IPS-15b (cell line): ENCODE measurements at regions not wholly inside any gene's neighbourhood (a gene's known extent, or its start where the extent isn't known, plus 50 kb on each side); places are given as distances from the start of the nearest gene placed in this dataset.
"Not testable (repeated sequence)": the region's sequence is repeated elsewhere in the genome, so short reads cannot be mapped to it uniquely, and the experiment has no call there.

ENCODE experiments used
- H3K27me3 ChIP-seq: one replicate; pipeline ENCODE4 v1.6.1; 2013; ENCODE audit warnings: low read length; ENCODE audit not compliant: control insufficient read depth, insufficient read depth
- H3K36me3 ChIP-seq: one replicate; pipeline ENCODE4 v1.6.1; 2013; ENCODE audit warnings: low read length; ENCODE audit not compliant: control insufficient read depth, insufficient read depth
- H3K4me1 ChIP-seq: one replicate; pipeline ENCODE4 v1.6.1; 2013; ENCODE audit warnings: mild to moderate bottlenecking, low read length; ENCODE audit not compliant: control insufficient read depth, insufficient read depth
- H3K4me3 ChIP-seq: one replicate; pipeline ENCODE4 v1.5.1; 2013; ENCODE audit warnings: low read depth, low read length
- H3K9ac ChIP-seq: one replicate; pipeline ENCODE4 v1.6.1; 2013; ENCODE audit warnings: low read depth, mild to moderate bottlenecking, low read length
- H3K9me3 ChIP-seq: one replicate; pipeline ENCODE4 v1.6.1; 2013; ENCODE audit warnings: mild to moderate bottlenecking, low read length; ENCODE audit not compliant: control insufficient read depth, insufficient read depth

DNA sequence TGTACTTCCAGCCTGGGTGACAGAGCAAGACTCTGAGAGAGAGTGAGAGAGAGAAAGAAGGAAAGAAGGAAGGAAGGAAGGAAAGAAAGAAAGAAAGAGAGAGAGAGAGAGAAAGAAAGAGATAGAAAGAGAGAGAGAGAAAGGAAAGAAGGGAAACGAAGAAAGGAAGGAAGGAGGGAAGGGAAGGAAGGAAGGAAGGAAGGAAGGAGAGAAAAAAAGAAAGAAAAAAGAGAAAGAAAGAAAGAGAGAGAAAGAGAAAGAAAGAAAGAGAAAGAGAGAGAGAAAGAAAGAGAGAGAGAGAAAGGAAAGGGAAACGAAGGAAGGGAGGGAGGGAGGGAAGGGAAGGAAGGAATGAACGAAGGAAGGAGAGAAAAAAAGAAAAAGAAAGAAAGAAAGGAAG is 238.6 kb downstream of the ASMT start:
- H3K9ac ChIP-seq, result no peak overlapping the region
- no peaks in the 10 kb centered on the region for H3K27me3 ChIP-seq
- H3K9me3 ChIP-seq, result no peaks in the 10 kb centered on the region
- no peak overlapping the region for H3K4me3 ChIP-seq
- H3K4me1 ChIP-seq, result no peaks in the 10 kb centered on the region
- no peaks in the 10 kb centered on the region for H3K36me3 ChIP-seq

- Histone ChIP-seq H3K9ac (no peak overlapping the region), H3K4me3 (no peak overlapping the region), H3K9me3 (no peaks in the 10 kb centered on the region), H3K36me3 (no peaks in the 10 kb centered on the region), H3K27me3 (no peaks in the 10 kb centered on the region), H3K4me1 (no peaks in the 10 kb centered on the region)
These were observed 239.1 kb downstream of the ASMT start for GRCh38 chrX:1853916-1854315.

DNA sequence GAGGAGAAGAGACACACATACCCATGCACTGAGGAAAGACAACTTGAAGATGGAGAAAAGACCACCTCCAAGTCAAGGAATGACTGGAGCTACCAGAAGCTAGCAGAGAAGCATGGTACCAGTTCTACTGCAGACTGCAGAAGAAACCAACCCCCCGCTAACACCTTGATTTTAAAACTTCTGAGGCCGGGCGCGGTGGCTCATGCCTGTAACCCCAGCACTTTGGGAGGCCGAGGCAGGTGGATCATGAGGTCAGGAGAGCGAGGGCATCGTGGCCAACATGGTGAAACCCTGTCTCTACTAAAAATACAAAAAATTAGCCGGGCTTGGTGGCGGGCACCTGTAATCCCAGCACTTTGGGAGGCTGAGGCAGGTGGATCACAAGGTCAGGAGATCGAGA is 240.0 kb downstream of the ASMT start:
- H3K4me3 ChIP-seq, H3K4me1 ChIP-seq, H3K27me3 ChIP-seq, H3K36me3 ChIP-seq, H3K9ac ChIP-seq, H3K9me3 ChIP-seq: not testable (repeated sequence)

GRCh38 chrX:1859266-1859665 is 244.4 kb downstream of the ASMT start:
- not testable (repeated sequence) for H3K36me3 ChIP-seq, H3K4me3 ChIP-seq, H3K4me1 ChIP-seq, H3K27me3 ChIP-seq, H3K9ac ChIP-seq, H3K9me3 ChIP-seq

DNA sequence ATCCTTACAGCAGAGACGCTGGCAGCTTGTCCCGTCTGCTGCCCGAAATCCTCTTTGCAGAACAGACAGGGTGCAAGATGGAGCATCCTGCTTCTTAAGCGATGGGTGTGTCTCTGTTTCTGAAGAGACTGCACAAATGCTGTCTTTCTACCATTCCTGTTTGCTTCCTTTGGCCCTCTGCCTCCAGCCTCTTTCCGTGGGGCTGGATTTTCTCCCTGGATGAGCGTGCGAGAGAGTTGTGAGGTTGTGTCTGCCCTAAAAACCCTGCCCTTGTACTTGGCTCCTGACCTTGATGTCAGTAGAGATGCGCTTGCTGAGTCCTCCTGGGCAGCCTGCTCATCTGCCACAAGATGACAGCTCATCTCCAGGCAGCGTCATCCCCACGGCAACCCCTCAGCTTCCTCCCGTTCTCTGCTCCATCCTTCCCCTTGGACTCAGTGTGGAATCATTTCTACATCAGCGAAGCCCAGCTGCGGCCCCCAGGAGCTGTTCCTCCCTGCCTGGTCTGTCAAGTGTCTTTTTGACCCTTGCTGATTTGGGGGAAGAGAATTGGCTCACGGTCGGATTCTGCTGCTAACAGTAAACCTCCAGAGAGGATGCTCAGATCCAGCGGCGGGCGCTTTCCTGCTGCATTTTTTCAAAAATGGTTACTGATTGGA is 246.2 kb downstream of the ASMT start:
- no peaks in the 10 kb centered on the region for H3K27me3 ChIP-seq
- H3K4me3 ChIP-seq, result no peak overlapping the region
- H3K9me3 ChIP-seq, result no peaks in the 10 kb centered on the region
- no peaks in the 10 kb centered on the region for H3K4me1 ChIP-seq
- no peaks in the 10 kb centered on the region for H3K36me3 ChIP-seq
- no peak overlapping the region for H3K9ac ChIP-seq

DNA sequence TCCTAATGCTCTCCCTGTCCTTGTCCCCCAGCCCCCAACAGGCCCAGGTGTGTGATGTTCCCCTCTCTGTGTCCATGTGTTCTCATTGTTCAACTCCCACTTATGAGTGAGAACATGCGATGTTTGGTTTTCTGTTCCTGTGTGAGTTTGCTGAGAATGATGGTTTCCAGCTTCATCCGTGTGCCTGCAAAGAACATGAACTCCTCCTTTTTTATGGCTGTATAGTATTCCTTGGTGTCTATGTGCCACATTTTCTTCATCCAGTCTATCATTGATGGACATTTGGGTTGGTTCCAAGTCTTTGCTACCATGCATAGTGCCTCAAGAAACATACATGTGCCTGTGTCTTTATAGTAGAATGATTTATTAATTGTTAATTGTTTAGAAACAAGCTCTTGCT is 249.1 kb downstream of the ASMT start:
- H3K9ac ChIP-seq, H3K27me3 ChIP-seq: not testable (repeated sequence)

DNA sequence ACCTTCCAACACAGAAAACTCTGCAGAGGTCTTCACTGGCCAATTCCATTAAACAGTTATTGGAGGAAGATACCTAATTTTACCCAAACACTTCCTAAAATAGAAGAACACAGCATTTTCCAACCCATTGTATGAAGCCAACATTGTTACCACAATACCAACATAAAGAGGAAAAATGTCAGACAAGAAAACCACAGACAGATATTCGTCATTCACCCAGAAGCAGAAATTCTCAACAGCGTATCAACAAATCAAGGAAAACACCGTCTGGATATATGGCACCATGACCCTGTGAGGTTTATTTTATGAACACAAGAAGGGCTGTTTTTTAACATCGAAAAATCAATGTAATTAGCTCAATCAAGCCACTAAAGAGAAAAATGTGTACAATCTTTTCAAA is 255.6 kb downstream of the ASMT start:
- no peak overlapping the region for H3K9ac ChIP-seq
- no peaks in the 10 kb centered on the region for H3K4me1 ChIP-seq
- no peaks in the 10 kb centered on the region for H3K27me3 ChIP-seq
- no peaks in the 10 kb centered on the region for H3K9me3 ChIP-seq
- H3K4me3 ChIP-seq, result no peak overlapping the region
- no peaks in the 10 kb centered on the region for H3K36me3 ChIP-seq

More for the DNA sequence above, 249.1 kb downstream of the ASMT start:
- not testable (repeated sequence) for H3K36me3 ChIP-seq, H3K4me3 ChIP-seq, H3K4me1 ChIP-seq, H3K9me3 ChIP-seq

DNA sequence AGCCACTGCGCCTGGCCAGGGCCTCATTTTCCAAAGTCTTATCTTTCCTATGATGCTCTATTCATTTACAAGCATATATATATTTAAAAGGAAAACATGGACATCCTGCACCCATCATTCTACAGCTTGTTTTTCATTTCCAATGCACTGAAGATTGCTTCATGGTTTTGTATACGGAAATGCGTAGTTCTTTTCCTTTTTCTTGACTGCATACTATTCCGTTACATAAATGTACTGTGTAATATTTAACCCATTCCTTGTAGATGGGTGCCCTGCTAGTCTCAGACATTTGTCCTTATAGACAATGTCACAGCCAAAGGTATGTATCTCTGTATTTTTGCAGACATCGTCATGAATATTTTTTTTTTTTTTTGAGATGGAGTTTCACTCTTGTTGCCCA is 257.0 kb downstream of the ASMT start:
- H3K36me3 ChIP-seq, result no peaks in the 10 kb centered on the region
- H3K27me3 ChIP-seq, result no peaks in the 10 kb centered on the region
- H3K9me3 ChIP-seq, result no peaks in the 10 kb centered on the region
- no peak overlapping the region for H3K4me3 ChIP-seq
- H3K9ac ChIP-seq, result no peak overlapping the region
- H3K4me1 ChIP-seq, result no peaks in the 10 kb centered on the region

DNA sequence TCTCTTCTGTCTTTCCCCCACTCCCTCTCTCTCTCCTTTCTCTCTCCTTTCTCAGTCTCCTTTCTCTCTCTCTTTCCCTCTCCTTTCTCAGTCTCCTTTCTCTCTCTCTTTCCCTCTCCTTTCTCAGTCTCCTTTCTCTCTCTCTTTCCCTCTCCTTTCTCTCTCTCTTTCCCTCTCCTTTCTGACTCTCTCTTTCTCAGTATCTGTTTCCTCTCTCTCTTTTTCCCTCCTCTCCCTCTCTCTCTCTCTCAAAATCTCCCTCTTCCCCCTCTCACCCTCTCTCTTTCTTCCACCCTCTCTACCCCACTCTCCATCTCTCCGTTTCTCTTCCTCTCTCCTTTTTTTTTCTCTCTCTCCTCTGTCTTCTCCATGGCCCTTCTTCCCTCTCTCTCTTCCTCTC is 258.8 kb downstream of the ASMT start:
- Histone ChIP-seq H3K36me3 (no peaks in the 10 kb centered on the region), H3K9ac (no peak overlapping the region), H3K9me3 (no peaks in the 10 kb centered on the region), H3K4me3 (no peak overlapping the region), H3K27me3 (no peaks in the 10 kb centered on the region), H3K4me1 (no peaks in the 10 kb centered on the region)

DNA sequence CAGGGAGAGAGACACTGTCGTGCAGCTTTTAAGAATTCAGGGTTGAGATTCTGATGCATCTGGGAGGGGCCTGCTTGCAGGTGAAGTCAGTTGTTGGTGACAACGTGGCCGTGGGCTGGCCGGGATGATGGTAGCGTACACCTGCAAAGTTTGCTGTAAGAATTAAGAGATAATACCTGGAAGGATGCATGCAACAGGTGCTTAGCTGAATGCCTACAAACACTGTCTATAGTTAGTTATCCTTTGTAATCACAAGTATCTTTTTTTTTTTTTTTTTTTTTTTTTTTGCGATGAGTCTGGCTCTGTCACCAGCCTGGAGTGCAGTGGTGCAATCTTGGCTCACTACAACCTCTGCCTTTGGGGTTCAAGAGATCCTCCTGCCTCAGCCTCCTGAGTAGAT is 259.6 kb downstream of the ASMT start:
- H3K4me1 ChIP-seq, result no peaks in the 10 kb centered on the region
- no peaks in the 10 kb centered on the region for H3K27me3 ChIP-seq
- no peaks in the 10 kb centered on the region for H3K9me3 ChIP-seq

DNA sequence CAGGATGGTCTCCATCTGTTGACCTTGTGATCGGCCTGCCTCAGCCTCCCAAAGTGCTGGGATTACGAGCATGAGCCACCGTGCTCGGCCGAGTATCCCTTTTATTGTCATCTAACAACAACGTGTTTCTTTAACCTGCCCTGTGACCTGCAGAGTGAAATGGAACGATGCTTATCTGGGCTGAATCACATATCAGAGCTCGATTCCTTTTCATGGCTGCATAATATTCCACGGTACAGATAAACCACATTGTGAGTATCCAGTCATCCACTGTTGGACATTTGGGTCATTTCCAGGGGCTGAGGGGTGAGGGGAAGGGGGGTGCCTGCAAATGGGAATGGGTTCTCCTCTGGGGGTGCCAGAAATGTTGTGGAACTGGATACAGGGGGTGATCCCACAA is 260.0 kb downstream of the ASMT start:
- Histone ChIP-seq H3K4me3 (no peak overlapping the region), H3K36me3 (no peaks in the 10 kb centered on the region), H3K9me3 (no peaks in the 10 kb centered on the region), H3K4me1 (no peaks in the 10 kb centered on the region), H3K9ac (no peak overlapping the region), H3K27me3 (no peaks in the 10 kb centered on the region)

More for the DNA sequence above, 259.6 kb downstream of the ASMT start:
- H3K36me3 ChIP-seq, result no peaks in the 10 kb centered on the region
- H3K9ac ChIP-seq, result no peak overlapping the region
- no peak overlapping the region for H3K4me3 ChIP-seq

- H3K36me3 ChIP-seq, result no peaks in the 10 kb centered on the region
- no peak overlapping the region for H3K9ac ChIP-seq
- no peaks in the 10 kb centered on the region for H3K4me1 ChIP-seq
- no peaks in the 10 kb centered on the region for H3K9me3 ChIP-seq
- H3K4me3 ChIP-seq, result no peak overlapping the region
- H3K27me3 ChIP-seq, result no peaks in the 10 kb centered on the region
These were observed 261.2 kb downstream of the ASMT start for GRCh38 chrX:1876041-1876440.
